ENCODE measurements at regions not wholly inside any gene's neighbourhood (a gene's known extent, or its start where the extent isn't known, plus 50 kb on each side); places are given as distances from the start of the nearest gene placed in this dataset.

GRCh38 chr7:80362010-80362618 lies 149.8 kb downstream of the GNAT3 start:
- Histone ChIP-seq H3K4me1 (no peaks in the 10 kb centered on the region), H3K9me3 (peaks cover 0 to 7% (median 0%) of the 10 kb centered on the region in 4 donors), H3K36me3 (no peaks in the 10 kb centered on the region), H3K27me3 (no peaks in the 10 kb centered on the region), H3K27ac (no peak overlapping the region), H3K4me3 (no peak overlapping the region)
- WGBS, 2 donors, result 63 to 68% methylated on average over 1 of the region's 1 CpG
- DNase-seq (ENCODE audit: low spot score in 2 of 2), result no peak
- TF ChIP-seq EP300 (IDR thresholded peaks at IDR 0.05) (no peak), CTCF (IDR thresholded peaks at IDR 0.05) (no peak), POLR2A (IDR thresholded peaks at IDR 0.05) (no peak)

GRCh38 chr7:80359476-80359875 lies 152.4 kb downstream of the GNAT3 start:
- Histone ChIP-seq H3K4me3 (no peak overlapping the region), H3K27ac (no peak overlapping the region), H3K27me3 (no peaks in the 10 kb centered on the region), H3K9me3 (no peaks in the 10 kb centered on the region), H3K36me3 (no peaks in the 10 kb centered on the region), H3K4me1 (no peaks in the 10 kb centered on the region)
- TF ChIP-seq POLR2A (IDR thresholded peaks at IDR 0.05) (no peak), EP300 (IDR thresholded peaks at IDR 0.05) (no peak)
- no peak for DNase-seq (ENCODE audit: low spot score in 2 of 2)
- 30 to 36% methylated on average over 2 of the region's 2 CpGs for WGBS, 2 donors

- H3K27me3 ChIP-seq, result no peaks in the 10 kb centered on the region
- H3K36me3 ChIP-seq, result no peaks in the 10 kb centered on the region
- 90 to 94% methylated on average over 3 of the region's 3 CpGs for WGBS, 2 donors
- no peaks in the 10 kb centered on the region for H3K4me1 ChIP-seq
- H3K27ac ChIP-seq, result no peak overlapping the region
- TF ChIP-seq POLR2A (IDR thresholded peaks at IDR 0.05) (no peak), EP300 (IDR thresholded peaks at IDR 0.05) (no peak), CTCF (IDR thresholded peaks at IDR 0.05) (no peak)
- DNase-seq (ENCODE audit: low spot score in 2 of 2), result no peak
- no peaks in the 10 kb centered on the region for H3K9me3 ChIP-seq
- no peak overlapping the region for H3K4me3 ChIP-seq
Observed at GRCh38 chr7:80359029-80359428, 152.8 kb downstream of the GNAT3 start.

- no peak overlapping the region for H3K4me3 ChIP-seq
- H3K9me3 ChIP-seq, result no peaks in the 10 kb centered on the region
- H3K27ac ChIP-seq, result no peak overlapping the region
- no peaks in the 10 kb centered on the region for H3K4me1 ChIP-seq
- TF ChIP-seq EP300 (IDR thresholded peaks at IDR 0.05), result no peak
- TF ChIP-seq CTCF (IDR thresholded peaks at IDR 0.05), result no peak
- no peak for DNase-seq (ENCODE audit: low spot score in 2 of 2)
- H3K27me3 ChIP-seq, result no peaks in the 10 kb centered on the region
- no peaks in the 10 kb centered on the region for H3K36me3 ChIP-seq
Observed at GRCh38 chr7:80357530-80357929, 154.3 kb downstream of the GNAT3 start.

- no peak overlapping the region for H3K4me3 ChIP-seq
- DNase-seq (ENCODE audit: low spot score in 2 of 2), result no peak
- no peak for TF ChIP-seq EP300 (IDR thresholded peaks at IDR 0.05)
- no peak for TF ChIP-seq CTCF (IDR thresholded peaks at IDR 0.05)
- no peak for TF ChIP-seq POLR2A (IDR thresholded peaks at IDR 0.05)
- WGBS, 2 donors, result 3 to 60% methylated on average over 1 of the region's 1 CpG
- H3K36me3 ChIP-seq, result no peaks in the 10 kb centered on the region
- no peak overlapping the region for H3K27ac ChIP-seq
- no peaks in the 10 kb centered on the region for H3K9me3 ChIP-seq
- peaks cover 0 to 17% (median 0%) of the 10 kb centered on the region in 4 donors for H3K4me1 ChIP-seq
- no peaks in the 10 kb centered on the region for H3K27me3 ChIP-seq
Observed at GRCh38 chr7:80350430-80350829, 161.4 kb downstream of the GNAT3 start.

GRCh38 chr7:80348223-80348622 lies 163.6 kb downstream of the GNAT3 start:
- WGBS, 2 donors, result 56 to 63% methylated on average over 2 of the region's 2 CpGs

More at GRCh38 chr7:80348223-80348622, 163.6 kb downstream of the GNAT3 start:
- no peak overlapping the region for H3K27ac ChIP-seq
- no peaks in the 10 kb centered on the region for H3K36me3 ChIP-seq
- H3K4me3 ChIP-seq, result no peak overlapping the region
- H3K27me3 ChIP-seq, result no peaks in the 10 kb centered on the region
- peaks cover 0 to 17% (median 0%) of the 10 kb centered on the region in 4 donors for H3K4me1 ChIP-seq
- TF ChIP-seq POLR2A (IDR thresholded peaks at IDR 0.05), result no peak
- H3K9me3 ChIP-seq, result no peaks in the 10 kb centered on the region
- DNase-seq (ENCODE audit: low spot score in 2 of 2), result no peak
